ENCODE measurements at regions not wholly inside any gene's neighbourhood (a gene's known extent, or its start where the extent isn't known, plus 50 kb on each side); places are given as distances from the start of the nearest gene placed in this dataset.

DNA sequence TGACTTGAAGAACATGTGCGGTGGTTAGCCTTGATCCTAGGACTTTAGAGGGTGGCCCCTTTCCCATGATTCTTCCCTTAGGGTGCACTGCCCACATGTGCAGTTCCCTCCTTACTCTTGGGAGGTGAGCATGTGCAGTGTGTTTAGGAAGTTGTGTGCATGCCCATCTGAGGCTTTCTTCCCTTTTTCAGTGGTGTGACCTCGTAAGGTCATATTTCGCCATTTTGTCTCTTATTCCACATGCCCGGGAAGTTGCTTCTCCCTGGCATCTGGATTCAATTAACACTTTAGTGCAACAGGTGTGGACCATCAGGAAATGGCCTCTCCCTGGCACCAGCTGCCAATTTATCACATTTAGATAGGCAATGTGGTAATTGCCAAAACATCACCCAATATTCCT is 380.6 kb upstream of the VSTM2A start:
- no CpG with 5 or more reads among the region's 4 CpGs for WGBS (ENCODE audit: insufficient coverage, insufficient read length)
- no peak overlapping the region for H3K27ac ChIP-seq (ENCODE audit: low read length)
- no peak overlapping the region for H3K4me3 ChIP-seq (ENCODE audit: low read length)
- no peaks in the 10 kb centered on the region for H3K36me3 ChIP-seq (ENCODE audit: control insufficient read depth, insufficient read depth, low read length)
- no peaks in the 10 kb centered on the region for H3K27me3 ChIP-seq (ENCODE audit: control insufficient read depth, insufficient read depth, low read length)
- H3K4me1 ChIP-seq (ENCODE audit: control insufficient read depth, insufficient read depth, low read length): no peaks in the 10 kb centered on the region
- DNase-seq (ENCODE audit: low read depth, low spot score): no peak
- H3K9me3 ChIP-seq (ENCODE audit: control insufficient read depth, insufficient read depth, low read length): no peaks in the 10 kb centered on the region

DNA sequence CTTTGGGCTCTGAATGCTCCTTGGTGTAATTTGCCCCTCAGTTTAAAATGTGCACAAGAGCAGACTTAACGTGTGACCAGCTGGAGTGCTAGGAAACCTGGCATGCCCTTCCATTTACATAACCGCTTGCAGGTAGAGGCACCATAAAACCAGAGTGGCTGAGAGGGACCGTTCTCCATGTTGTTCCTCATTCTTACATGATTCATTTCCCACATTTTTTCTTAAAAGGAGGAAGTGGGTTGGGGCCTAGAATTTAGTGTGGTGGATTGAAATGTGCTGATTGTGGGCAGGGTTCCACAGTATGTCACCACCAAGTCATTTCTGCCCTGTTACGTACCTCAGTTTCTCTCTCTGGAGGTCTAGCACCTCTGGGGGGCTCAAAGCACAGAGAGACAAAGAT is 375.8 kb upstream of the VSTM2A start:
- peaks cover 1% of the 10 kb centered on the region; the same call in 1 of the 2 replicates for H3K4me1 ChIP-seq (ENCODE audit: control insufficient read depth, insufficient read depth, low read length)
- DNase-seq (ENCODE audit: low read depth, low spot score): no peak
- WGBS (ENCODE audit: insufficient coverage, insufficient read length): no CpG with 5 or more reads among the region's 4 CpGs
- no peaks in the 10 kb centered on the region for H3K27me3 ChIP-seq (ENCODE audit: control insufficient read depth, insufficient read depth, low read length)
- H3K4me3 ChIP-seq (ENCODE audit: low read length): no peak overlapping the region
- no peaks in the 10 kb centered on the region for H3K9me3 ChIP-seq (ENCODE audit: control insufficient read depth, insufficient read depth, low read length)
- no peaks in the 10 kb centered on the region for H3K36me3 ChIP-seq (ENCODE audit: control insufficient read depth, insufficient read depth, low read length)
- H3K27ac ChIP-seq (ENCODE audit: low read length): no peak overlapping the region

DNA sequence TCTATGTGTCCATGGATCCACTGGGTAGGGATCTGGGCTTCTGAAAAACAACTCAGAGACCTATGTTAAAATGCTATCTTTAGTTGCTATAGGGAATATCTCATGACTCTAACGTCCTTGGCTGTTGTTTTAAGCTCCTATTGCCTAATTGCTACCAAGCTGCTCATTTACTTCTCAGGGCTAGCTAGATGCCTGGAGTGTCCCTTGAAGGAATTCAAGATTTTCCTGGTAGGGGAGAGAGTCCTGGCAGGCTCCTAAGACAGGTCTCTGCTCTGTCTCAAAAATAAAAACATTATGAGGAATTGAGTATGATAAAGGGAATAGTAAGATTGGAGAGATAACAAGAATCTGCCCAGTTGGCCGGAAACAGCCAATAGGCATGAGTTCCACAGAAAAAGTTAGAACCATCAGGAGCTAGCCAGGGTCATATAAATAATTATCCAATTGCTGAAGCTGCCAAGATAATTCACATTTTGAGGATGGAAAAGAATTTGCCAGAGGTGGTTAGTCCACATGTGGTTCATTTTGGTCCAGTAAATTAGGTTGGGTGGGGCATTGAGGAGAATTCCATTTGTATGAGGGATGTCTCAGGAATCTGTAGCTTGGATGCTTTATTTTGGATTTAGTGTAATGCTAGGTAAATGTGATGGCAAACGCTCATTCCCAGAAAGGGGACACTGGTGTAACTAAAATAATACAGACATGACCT is 362.7 kb upstream of the VSTM2A start:
- no peak for DNase-seq (ENCODE audit: low read depth, low spot score)
- WGBS (ENCODE audit: insufficient coverage, insufficient read length): no CpG with 5 or more reads among the region's 3 CpGs
- Histone ChIP-seq H3K9me3 (ENCODE audit: control insufficient read depth, insufficient read depth, low read length) (no peaks in the 10 kb centered on the region), H3K27me3 (ENCODE audit: control insufficient read depth, insufficient read depth, low read length) (no peaks in the 10 kb centered on the region), H3K4me1 (ENCODE audit: control insufficient read depth, insufficient read depth, low read length) (no peaks in the 10 kb centered on the region), H3K4me3 (ENCODE audit: low read length) (no peak overlapping the region), H3K27ac (ENCODE audit: low read length) (no peak overlapping the region), H3K36me3 (ENCODE audit: control insufficient read depth, insufficient read depth, low read length) (no peaks in the 10 kb centered on the region)

DNA sequence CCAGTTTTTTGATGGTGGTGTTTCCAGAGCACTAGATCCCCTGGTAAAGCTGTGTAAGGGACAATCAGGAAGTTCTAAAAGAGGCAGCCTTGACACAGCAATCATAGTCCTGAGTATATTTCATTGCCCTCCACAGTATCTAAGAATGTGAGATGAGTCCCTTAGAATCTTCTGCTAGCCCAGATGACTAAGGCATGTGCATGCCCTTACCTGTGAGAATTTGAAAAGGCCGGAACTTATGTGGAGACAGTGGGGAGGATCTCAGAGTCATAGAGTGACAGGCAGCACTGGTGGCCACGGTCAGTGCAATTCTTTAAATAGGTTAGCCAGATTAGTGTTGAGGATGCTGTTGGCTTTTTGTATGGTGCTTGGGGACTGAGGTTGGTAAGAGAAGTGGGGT is 361.4 kb upstream of the VSTM2A start:
- no peaks in the 10 kb centered on the region for H3K9me3 ChIP-seq (ENCODE audit: control insufficient read depth, insufficient read depth, low read length)

DNA sequence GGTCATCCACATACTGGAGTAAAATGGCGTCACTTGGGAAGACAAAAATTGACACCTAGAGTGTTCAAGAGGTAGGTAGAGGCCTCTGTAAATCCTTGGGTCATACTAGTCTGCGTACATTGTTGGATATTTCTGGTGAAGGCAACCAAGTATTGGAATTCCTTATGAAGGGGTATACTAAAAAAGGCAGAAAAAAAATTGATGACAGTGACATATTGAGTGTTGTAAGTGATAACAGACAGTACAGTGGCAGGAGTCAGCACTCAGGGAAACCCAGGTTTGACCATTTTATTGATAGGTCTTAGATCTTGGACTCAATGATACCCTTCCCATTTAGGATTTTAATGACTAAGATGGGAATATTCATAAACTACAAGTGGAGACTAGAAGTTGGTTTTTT is 359.1 kb upstream of the VSTM2A start:
- no peak overlapping the region for H3K4me3 ChIP-seq (ENCODE audit: low read length)
- no peaks in the 10 kb centered on the region for H3K36me3 ChIP-seq (ENCODE audit: control insufficient read depth, insufficient read depth, low read length)
- DNase-seq (ENCODE audit: low read depth, low spot score): no peak
- no peaks in the 10 kb centered on the region for H3K4me1 ChIP-seq (ENCODE audit: control insufficient read depth, insufficient read depth, low read length)
- no CpG with 5 or more reads among the region's 2 CpGs for WGBS (ENCODE audit: insufficient coverage, insufficient read length)
- no peaks in the 10 kb centered on the region for H3K27me3 ChIP-seq (ENCODE audit: control insufficient read depth, insufficient read depth, low read length)
- no peaks in the 10 kb centered on the region for H3K9me3 ChIP-seq (ENCODE audit: control insufficient read depth, insufficient read depth, low read length)
- no peak overlapping the region for H3K27ac ChIP-seq (ENCODE audit: low read length)

More for the DNA sequence above, 361.4 kb upstream of the VSTM2A start:
- no peaks in the 10 kb centered on the region for H3K36me3 ChIP-seq (ENCODE audit: control insufficient read depth, insufficient read depth, low read length)
- no peak overlapping the region for H3K27ac ChIP-seq (ENCODE audit: low read length)
- H3K27me3 ChIP-seq (ENCODE audit: control insufficient read depth, insufficient read depth, low read length): no peaks in the 10 kb centered on the region
- no peaks in the 10 kb centered on the region for H3K4me1 ChIP-seq (ENCODE audit: control insufficient read depth, insufficient read depth, low read length)
- WGBS (ENCODE audit: insufficient coverage, insufficient read length): no CpG with 5 or more reads among the region's 2 CpGs
- DNase-seq (ENCODE audit: low read depth, low spot score): no peak
- no peak overlapping the region for H3K4me3 ChIP-seq (ENCODE audit: low read length)

DNA sequence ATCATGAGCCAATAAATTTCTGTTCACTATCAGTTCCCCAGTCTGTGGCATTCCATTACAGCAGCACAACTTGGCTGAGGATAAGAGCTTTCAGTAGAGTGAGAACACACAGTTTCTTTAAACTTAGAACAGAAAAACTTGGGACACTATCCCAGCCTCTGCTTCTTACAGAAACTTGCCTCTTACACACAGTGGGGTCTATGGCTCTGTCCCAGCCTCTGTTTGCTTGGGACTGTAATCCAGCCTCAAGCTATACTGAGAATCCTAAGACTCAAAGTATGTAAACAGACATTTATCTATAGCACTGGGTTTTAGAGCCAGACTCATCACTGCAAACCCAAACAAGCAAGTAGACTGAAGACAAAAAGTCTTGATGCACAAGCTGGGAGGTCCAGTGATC is 355.8 kb upstream of the VSTM2A start:
- Histone ChIP-seq H3K4me1 (ENCODE audit: control insufficient read depth, insufficient read depth, low read length) (peaks cover 3% of the 10 kb centered on the region; the same call in 1 of the 2 replicates), H3K9me3 (ENCODE audit: control insufficient read depth, insufficient read depth, low read length) (no peaks in the 10 kb centered on the region), H3K27ac (ENCODE audit: low read length) (no peak overlapping the region), H3K36me3 (ENCODE audit: control insufficient read depth, insufficient read depth, low read length) (no peaks in the 10 kb centered on the region), H3K27me3 (ENCODE audit: control insufficient read depth, insufficient read depth, low read length) (no peaks in the 10 kb centered on the region), H3K4me3 (ENCODE audit: low read length) (no peak overlapping the region)
- no peak for DNase-seq (ENCODE audit: low read depth, low spot score)

DNA sequence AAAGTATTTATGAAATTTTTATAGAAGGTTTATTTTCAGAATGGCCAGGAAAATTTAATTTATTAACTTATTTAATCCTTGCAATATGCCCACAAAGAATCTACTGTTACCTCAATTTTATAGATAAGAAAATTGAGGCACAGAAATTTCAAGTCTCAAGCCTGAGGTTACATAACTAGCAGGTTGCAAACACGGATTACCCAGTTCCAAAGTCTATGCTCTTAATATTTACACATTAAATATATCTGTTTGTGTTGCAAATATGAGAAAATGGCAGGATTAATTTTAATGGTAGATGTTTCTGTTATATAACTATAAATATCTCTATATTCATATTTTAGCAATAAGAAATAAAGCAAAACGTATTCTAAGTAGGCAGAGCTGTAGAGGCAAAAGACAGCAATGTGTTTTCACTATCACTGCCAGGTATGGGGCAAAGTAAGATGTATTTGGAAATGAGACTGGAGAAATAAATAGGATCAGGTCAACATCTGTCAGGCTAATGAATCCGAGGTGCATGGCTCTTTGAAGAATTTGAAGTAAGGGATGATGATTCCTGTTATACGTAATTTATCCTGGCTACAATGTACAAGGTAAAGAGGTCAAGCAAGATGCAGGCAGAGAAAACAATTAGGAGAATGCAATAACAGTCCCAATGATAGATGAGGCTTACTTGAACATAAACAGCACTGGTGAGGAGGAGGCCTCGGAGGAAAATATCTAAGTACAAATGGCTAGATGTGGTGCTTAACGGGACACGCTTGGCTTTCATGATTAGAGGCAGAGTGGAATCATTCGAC is 354.1 kb upstream of the VSTM2A start:
- H3K4me1 ChIP-seq (ENCODE audit: control insufficient read depth, insufficient read depth, low read length): peaks cover 3% of the 10 kb centered on the region; the same call in 1 of the 2 replicates
- no peaks in the 10 kb centered on the region for H3K27me3 ChIP-seq (ENCODE audit: control insufficient read depth, insufficient read depth, low read length)
- no peaks in the 10 kb centered on the region for H3K9me3 ChIP-seq (ENCODE audit: control insufficient read depth, insufficient read depth, low read length)
- WGBS (ENCODE audit: insufficient coverage, insufficient read length): no CpG with 5 or more reads among the region's 8 CpGs
- H3K27ac ChIP-seq (ENCODE audit: low read length): no peak overlapping the region
- H3K36me3 ChIP-seq (ENCODE audit: control insufficient read depth, insufficient read depth, low read length): no peaks in the 10 kb centered on the region
- no peak for DNase-seq (ENCODE audit: low read depth, low spot score)
- H3K4me3 ChIP-seq (ENCODE audit: low read length): no peak overlapping the region

DNA sequence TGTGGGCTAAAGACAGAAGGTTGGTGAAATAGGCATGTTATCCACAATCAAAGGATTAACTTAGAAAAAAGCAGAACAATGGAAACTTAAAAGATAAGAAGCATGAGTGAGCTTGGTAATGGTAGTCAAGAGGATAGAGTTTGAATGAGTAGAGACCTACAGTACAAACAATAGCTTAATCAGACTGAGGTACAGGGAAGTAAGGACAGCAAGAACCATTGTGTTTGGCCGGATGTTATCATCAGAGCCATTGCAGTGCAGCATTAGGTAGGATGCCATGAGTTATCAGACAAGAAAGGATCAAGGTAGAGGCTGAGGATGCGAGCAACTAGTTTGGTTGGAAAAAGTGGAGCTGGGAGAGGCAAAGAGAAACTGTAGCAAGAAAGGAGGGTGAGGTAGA is 353.3 kb upstream of the VSTM2A start:
- Histone ChIP-seq H3K4me3 (ENCODE audit: low read length) (no peak overlapping the region), H3K27ac (ENCODE audit: low read length) (no peak overlapping the region), H3K36me3 (ENCODE audit: control insufficient read depth, insufficient read depth, low read length) (no peaks in the 10 kb centered on the region), H3K27me3 (ENCODE audit: control insufficient read depth, insufficient read depth, low read length) (no peaks in the 10 kb centered on the region), H3K9me3 (ENCODE audit: control insufficient read depth, insufficient read depth, low read length) (no peaks in the 10 kb centered on the region), H3K4me1 (ENCODE audit: control insufficient read depth, insufficient read depth, low read length) (peaks cover 3% of the 10 kb centered on the region; the same call in 1 of the 2 replicates)
- no CpG with 5 or more reads among the region's 2 CpGs for WGBS (ENCODE audit: insufficient coverage, insufficient read length)
- DNase-seq (ENCODE audit: low read depth, low spot score): no peak

DNA sequence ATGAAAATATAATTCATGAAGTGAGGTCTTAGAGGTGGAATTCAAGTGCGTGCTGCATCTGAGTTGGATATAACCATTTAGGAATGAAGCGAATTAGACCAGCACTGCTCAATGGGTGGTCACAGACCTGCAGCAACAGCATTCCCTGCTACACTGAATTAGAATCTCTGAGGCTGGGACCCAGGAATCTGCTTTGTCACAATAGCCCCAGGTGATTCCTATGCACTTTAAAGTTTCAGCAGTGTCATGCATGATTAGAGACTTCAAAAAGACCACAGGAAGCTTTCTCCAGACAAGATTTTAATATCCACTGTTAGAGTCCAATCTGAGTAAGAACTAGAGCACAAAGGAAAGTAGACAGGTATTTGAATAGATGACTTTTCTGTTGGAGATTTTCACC is 352.8 kb upstream of the VSTM2A start:
- H3K4me3 ChIP-seq (ENCODE audit: low read length): no peak overlapping the region
- H3K27ac ChIP-seq (ENCODE audit: low read length): no peak overlapping the region
- no peaks in the 10 kb centered on the region for H3K27me3 ChIP-seq (ENCODE audit: control insufficient read depth, insufficient read depth, low read length)
- peaks cover 3% of the 10 kb centered on the region; the same call in 1 of the 2 replicates for H3K4me1 ChIP-seq (ENCODE audit: control insufficient read depth, insufficient read depth, low read length)
- H3K9me3 ChIP-seq (ENCODE audit: control insufficient read depth, insufficient read depth, low read length): no peaks in the 10 kb centered on the region
- WGBS (ENCODE audit: insufficient coverage, insufficient read length): no CpG with 5 or more reads among the region's 2 CpGs
- no peaks in the 10 kb centered on the region for H3K36me3 ChIP-seq (ENCODE audit: control insufficient read depth, insufficient read depth, low read length)
- DNase-seq (ENCODE audit: low read depth, low spot score): peak; percentile 68

DNA sequence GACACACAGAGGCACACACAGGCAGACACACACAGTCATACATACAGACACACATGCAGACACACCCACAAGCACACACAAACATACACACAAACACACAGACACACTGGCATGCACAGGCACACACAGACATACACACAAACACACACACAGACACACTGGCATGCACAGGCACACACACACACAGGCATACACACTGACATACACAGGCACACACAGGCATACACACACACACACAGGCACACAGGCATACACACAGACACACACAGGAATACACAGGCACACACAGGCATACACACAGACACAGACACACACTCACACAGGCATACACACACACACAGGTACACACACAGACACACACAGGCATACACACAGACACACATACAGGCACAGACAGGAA is 340.7 kb upstream of the VSTM2A start:
- H3K9me3 ChIP-seq (ENCODE audit: control insufficient read depth, insufficient read depth, low read length): no peaks in the 10 kb centered on the region
- no peaks in the 10 kb centered on the region for H3K36me3 ChIP-seq (ENCODE audit: control insufficient read depth, insufficient read depth, low read length)
- no peaks in the 10 kb centered on the region for H3K27me3 ChIP-seq (ENCODE audit: control insufficient read depth, insufficient read depth, low read length)
- no peak overlapping the region for H3K27ac ChIP-seq (ENCODE audit: low read length)
- H3K4me3 ChIP-seq (ENCODE audit: low read length): no peak overlapping the region
- no peak for DNase-seq (ENCODE audit: low read depth, low spot score)
- no peaks in the 10 kb centered on the region for H3K4me1 ChIP-seq (ENCODE audit: control insufficient read depth, insufficient read depth, low read length)

DNA sequence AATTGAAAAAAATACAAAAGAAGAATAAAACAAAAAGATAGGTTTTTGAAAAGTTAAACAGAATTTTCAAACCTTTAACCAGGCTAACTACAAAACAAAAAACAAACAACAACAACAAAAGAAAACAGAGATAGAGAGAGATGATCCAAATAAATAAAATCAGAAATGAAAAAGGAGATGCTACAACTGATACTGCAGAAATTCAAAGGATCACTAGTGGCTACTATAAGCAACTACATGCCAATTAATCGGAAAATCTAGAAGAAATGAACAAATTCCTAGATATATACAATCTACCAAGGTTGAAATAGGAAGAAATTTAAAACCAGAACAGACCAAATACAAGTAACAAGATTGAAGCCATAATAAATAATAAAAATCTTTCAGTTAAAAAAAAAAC is 326.8 kb upstream of the VSTM2A start:
- H3K4me1 ChIP-seq (ENCODE audit: control insufficient read depth, insufficient read depth, low read length): no peaks in the 10 kb centered on the region
- H3K9me3 ChIP-seq (ENCODE audit: control insufficient read depth, insufficient read depth, low read length): no peaks in the 10 kb centered on the region
- H3K4me3 ChIP-seq (ENCODE audit: low read length): no peak overlapping the region
- no peaks in the 10 kb centered on the region for H3K27me3 ChIP-seq (ENCODE audit: control insufficient read depth, insufficient read depth, low read length)
- no CpG with 5 or more reads among the region's 1 CpG for WGBS (ENCODE audit: insufficient coverage, insufficient read length)
- DNase-seq (ENCODE audit: low read depth, low spot score): no peak
- no peak overlapping the region for H3K27ac ChIP-seq (ENCODE audit: low read length)
- H3K36me3 ChIP-seq (ENCODE audit: control insufficient read depth, insufficient read depth, low read length): no peaks in the 10 kb centered on the region
